ENCODE measurements at regions not wholly inside any gene's neighbourhood (a gene's known extent, or its start where the extent isn't known, plus 50 kb on each side); places are given as distances from the start of the nearest gene placed in this dataset.

- DNase-seq, result no peak
These were observed 360.0 kb downstream of the EPHA4 start for GRCh38 chr2:221212105-221212504.

GRCh38 chr2:221215487-221215886, 356.6 kb downstream of the EPHA4 start:
- no peak for DNase-seq

- no peak for DNase-seq
These were observed 355.5 kb downstream of the EPHA4 start for GRCh38 chr2:221216636-221217035.

GRCh38 chr2:221225752-221226151, 346.4 kb downstream of the EPHA4 start:
- no peak for DNase-seq

- no peak for DNase-seq
These were observed 343.8 kb downstream of the EPHA4 start for GRCh38 chr2:221228214-221228769.

GRCh38 chr2:221229099-221229498, 343.0 kb downstream of the EPHA4 start:
- DNase-seq, result no peak

- no peak for DNase-seq
These were observed 340.6 kb downstream of the EPHA4 start for GRCh38 chr2:221231511-221231910.

GRCh38 chr2:221235941-221236340, 336.2 kb downstream of the EPHA4 start:
- DNase-seq, result no peak

GRCh38 chr2:221241072-221241471, 331.0 kb downstream of the EPHA4 start:
- DNase-seq, result no peak

GRCh38 chr2:221243771-221244170, 328.3 kb downstream of the EPHA4 start:
- no peak for DNase-seq

GRCh38 chr2:221245045-221245444, 327.1 kb downstream of the EPHA4 start:
- DNase-seq, result no peak

- DNase-seq, result no peak
These were observed 326.3 kb downstream of the EPHA4 start for GRCh38 chr2:221245772-221246171.

- no peak for DNase-seq
These were observed 317.8 kb downstream of the EPHA4 start for GRCh38 chr2:221254299-221254698.

GRCh38 chr2:221255862-221256261, 316.2 kb downstream of the EPHA4 start:
- no peak for DNase-seq

GRCh38 chr2:221258464-221258863, 313.6 kb downstream of the EPHA4 start:
- no peak for DNase-seq

- no peak for DNase-seq
These were observed 309.5 kb downstream of the EPHA4 start for GRCh38 chr2:221262651-221263050.

GRCh38 chr2:221263573-221263972, 308.5 kb downstream of the EPHA4 start:
- no peak for DNase-seq

GRCh38 chr2:221264318-221264717, 307.8 kb downstream of the EPHA4 start:
- no peak for DNase-seq

- no peak for DNase-seq
These were observed 304.2 kb downstream of the EPHA4 start for GRCh38 chr2:221267773-221268425.

GRCh38 chr2:221268631-221269030, 303.5 kb downstream of the EPHA4 start:
- DNase-seq, result no peak

- DNase-seq, result no peak
These were observed 301.3 kb downstream of the EPHA4 start for GRCh38 chr2:221270806-221271205.

GRCh38 chr2:221272729-221273128, 299.4 kb downstream of the EPHA4 start:
- DNase-seq, result no peak

GRCh38 chr2:221276033-221276432, 296.1 kb downstream of the EPHA4 start:
- DNase-seq, result no peak

GRCh38 chr2:221276601-221277000, 295.5 kb downstream of the EPHA4 start:
- DNase-seq, result no peak

- DNase-seq, result no peak
These were observed 289.7 kb downstream of the EPHA4 start for GRCh38 chr2:221282386-221282785.

Measured in activated naive CD4-positive, alpha-beta T cell treated with Interleukin-2 at 50 U/mL for 16 hours (primary cell).